Stimulated activated CD8-positive, alpha-beta memory T cell treated with anti-CD3 and anti-CD28 coated beads, Interleukin-4, amount 100 ng/mL, for 24 hours (primary cell): ENCODE measurements at regions not wholly inside any gene's neighbourhood (a gene's known extent, or its start where the extent isn't known, plus 50 kb on each side); places are given as distances from the start of the nearest gene placed in this dataset.
"Not testable (repeated sequence)": the region's sequence is repeated elsewhere in the genome, so short reads cannot be mapped to it uniquely, and the experiment has no call there.

Experiments
- DNase-seq: peaks from one replicate; pipeline ENCODE4 v3.0.0-alpha.2; 2020; ENCODE audit warnings: low read depth

GRCh38 chrX:74180716-74181115 lies 123.3 kb upstream of the ZCCHC13 start:
- DNase-seq, result no peak

- DNase-seq, result no peak
These were observed 124.0 kb upstream of the ZCCHC13 start for GRCh38 chrX:74179990-74180389.

GRCh38 chrX:74179499-74179898 lies 124.5 kb upstream of the ZCCHC13 start:
- no peak for DNase-seq

- DNase-seq, result no peak
These were observed 124.9 kb upstream of the ZCCHC13 start for GRCh38 chrX:74179071-74179470.

GRCh38 chrX:74178536-74178935 lies 125.4 kb upstream of the ZCCHC13 start:
- no peak for DNase-seq

- no peak for DNase-seq
These were observed 132.5 kb upstream of the ZCCHC13 start for GRCh38 chrX:74171465-74171864.

GRCh38 chrX:74162199-74162598 lies 141.8 kb upstream of the ZCCHC13 start:
- no peak for DNase-seq

- DNase-seq, result no peak
These were observed 143.2 kb upstream of the ZCCHC13 start for GRCh38 chrX:74160816-74161215.

GRCh38 chrX:74160358-74160757 lies 143.6 kb upstream of the ZCCHC13 start:
- DNase-seq, result no peak

- DNase-seq, result no peak
These were observed 156.5 kb upstream of the ZCCHC13 start for GRCh38 chrX:74147439-74147838.

- DNase-seq, result no peak
These were observed 165.0 kb upstream of the ZCCHC13 start for GRCh38 chrX:74138943-74139342.

- DNase-seq, result no peak
These were observed 170.7 kb upstream of the ZCCHC13 start for GRCh38 chrX:74133156-74133796.

- no peak for DNase-seq
These were observed 171.7 kb upstream of the ZCCHC13 start for GRCh38 chrX:74132280-74132679.

GRCh38 chrX:74119016-74119910 lies 184.7 kb upstream of the ZCCHC13 start:
- no peak for DNase-seq

GRCh38 chrX:74117962-74118902 lies 185.7 kb upstream of the ZCCHC13 start:
- DNase-seq, result no peak

GRCh38 chrX:74111245-74111644 lies 192.7 kb upstream of the ZCCHC13 start:
- DNase-seq, result no peak

- DNase-seq, result no peak
These were observed 196.3 kb upstream of the ZCCHC13 start for GRCh38 chrX:74107666-74108065.

- no peak for DNase-seq
These were observed 199.5 kb upstream of the ZCCHC13 start for GRCh38 chrX:74104356-74105015.

- DNase-seq, result not testable (repeated sequence)
These were observed 205.6 kb upstream of the ZCCHC13 start for GRCh38 chrX:74098407-74098806.

GRCh38 chrX:74090049-74090448 lies 213.9 kb upstream of the ZCCHC13 start:
- no peak for DNase-seq

GRCh38 chrX:74085642-74086236 lies 218.2 kb upstream of the ZCCHC13 start:
- DNase-seq, result no peak
